Panc1 (cell line): ENCODE measurements at regions not wholly inside any gene's neighbourhood (a gene's known extent, or its start where the extent isn't known, plus 50 kb on each side); places are given as distances from the start of the nearest gene placed in this dataset.

Experiments
- ATAC-seq: fragments of 200-7000 bp; cut with Tn5 transposase; 2 replicates; pipeline ENCODE4 v1.9.1; 2020; ENCODE audit warnings: mild to moderate bottlenecking, moderate library complexity
- BruUV-seq: library from RNA; stranded (reverse); fragments of 400-500 nt; replicated peaks from 2 replicates; lab custom pipeline; 2021; lab: Mats Ljungman, UMichigan
- CTCF ChIA-PET: fragments of 300-600 bp; sonication (Branson Sonifier 250); formaldehyde crosslinking; loops from one replicate; lab custom pipeline; 2022; ENCODE audit warnings: antibody characterized with exemption; lab: Charles Lee
- POLR2A ChIA-PET: fragments of 300-600 bp; sonication (Branson Sonifier 250); formaldehyde crosslinking; loops from one replicate; lab custom pipeline; 2022; ENCODE audit warnings: antibody characterized with exemption; lab: Charles Lee
- DNase-seq: peaks from one replicate; pipeline ENCODE4 v3.0.0-alpha.2; 2010; ENCODE audit warnings: low read depth, low spot score
- H3K27ac ChIP-seq: 2 replicates; pipeline ENCODE4 v1.5.1; 2011; ENCODE audit warnings: mild to moderate bottlenecking, low read length, inconsistent platforms
- H3K27me3 ChIP-seq: fragments of 200-500 bp; sonication (Bioruptor generic); 2 replicates; pipeline ENCODE4 v1.6.0; 2014; ENCODE audit warnings: low read length, inconsistent platforms; ENCODE audit not compliant: control insufficient read depth, insufficient read depth
- H3K36me3 ChIP-seq: fragments of 200-500 bp; sonication (Bioruptor generic); 2 replicates; pipeline ENCODE4 v1.5.1; 2014; ENCODE audit warnings: inconsistent platforms, mild to moderate bottlenecking, low read length, moderate library complexity; ENCODE audit not compliant: control insufficient read depth, insufficient read depth
- H3K4me1 ChIP-seq: 2 replicates; pipeline ENCODE4 v1.5.1; 2011; ENCODE audit warnings: inconsistent platforms, mild to moderate bottlenecking, low read length, moderate library complexity; ENCODE audit not compliant: control insufficient read depth, insufficient read depth
- H3K4me3 ChIP-seq, 2 experiments: 2 replicates each; pipeline ENCODE4 v1.5.1; 2011 to 2012; ENCODE audit warnings: low read depth in 2 of 2, low read length in 2 of 2, mild to moderate bottlenecking in 2 of 2, inconsistent platforms in 1 of 2, moderate library complexity in 1 of 2
- H3K9me3 ChIP-seq: fragments of 200-500 bp; sonication (Bioruptor generic); 2 replicates; pipeline ENCODE4 v1.5.1; 2014; ENCODE audit warnings: low read depth, mild to moderate bottlenecking, inconsistent platforms, low read length, moderate library complexity; ENCODE audit not compliant: control insufficient read depth, insufficient read depth
- CTCF ChIP-seq: fragments of 450-650 bp; IDR thresholded peaks from 2 replicates; pipeline ENCODE4 v1.5.1; 2017; ENCODE audit warnings: mild to moderate bottlenecking
- POLR2AphosphoS5 ChIP-seq: IDR thresholded peaks from 2 replicates; pipeline ENCODE4 v1.6.1; 2012; ENCODE audit warnings: mild to moderate bottlenecking, low read depth, low read length, moderate library complexity
- SIN3A ChIP-seq: IDR thresholded peaks from 2 replicates; pipeline ENCODE4 v1.6.1; 2012; ENCODE audit warnings: low read depth, mild to moderate bottlenecking, low read length, moderate library complexity, borderline replicate concordance; ENCODE audit not compliant: insufficient read depth
- TCF7L2 ChIP-seq: IDR thresholded peaks from 2 replicates; pipeline ENCODE4 v1.6.1; 2011; ENCODE audit warnings: mild to moderate bottlenecking, low read depth, low read length, inconsistent platforms
- in situ Hi-C: cut with HindIII; loops from 2 replicates; pipeline ENCODE4 v1.10.0; 2016; ENCODE audit warnings: low sequenced_read_pairs, low pct_unique_long_range_greater_than_20kb
- intact Hi-C: fragments of 100-400 bp; cut with micrococcal nuclease; formaldehyde crosslinking; loops from one replicate; pipeline ENCODE4 v1.10.0; 2022; ENCODE audit not compliant: unreplicated experiment
- TF ChIP-seq, protein P1 (sequence below), 2 experiments: IDR thresholded peaks; 2 replicates each; pipeline ENCODE4 v1.6.1; 2011 to 2012; ENCODE audit warnings: low read depth in 2 of 2, control low read depth in 1 of 2, low read length in 1 of 2, mild to moderate bottlenecking in 1 of 2, moderate library complexity in 1 of 2; ENCODE audit not compliant: insufficient read depth in 1 of 2

DNA sequence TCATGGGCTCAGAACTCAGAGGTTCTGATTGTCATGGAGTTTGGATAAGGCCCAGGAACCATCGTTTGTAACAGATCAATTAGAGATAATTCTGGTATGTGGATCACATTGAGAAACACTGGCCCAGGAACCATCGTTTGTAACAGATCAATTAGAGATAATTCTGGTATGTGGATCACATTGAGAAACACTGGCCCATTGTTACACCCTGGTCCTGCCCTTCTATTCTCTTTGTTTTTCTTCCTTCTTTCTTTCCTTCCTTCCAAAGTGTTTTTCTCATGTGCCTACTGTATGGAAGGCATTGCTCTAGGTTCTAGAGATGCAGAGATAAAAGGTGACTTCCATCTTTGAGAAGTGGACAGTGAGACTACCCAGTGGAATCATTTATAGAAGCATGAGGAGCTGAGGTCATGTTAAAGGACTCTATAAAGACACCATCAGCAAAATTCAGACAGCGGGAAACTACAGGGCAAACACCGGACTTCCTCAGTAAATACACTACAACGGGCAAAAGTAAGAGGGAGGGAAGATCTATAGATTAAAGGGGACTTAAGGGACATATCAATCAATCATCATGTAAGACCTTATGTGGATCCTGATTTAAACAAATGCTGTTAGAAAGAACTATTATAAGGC, 153.8 kb downstream of the UNC5CL start:
- BruUV-seq, result no TSS peak
- in situ Hi-C loops, result no loop called here
- Histone ChIP-seq H3K27me3 (no peaks in the 10 kb centered on the region), H3K36me3 (no peaks in the 10 kb centered on the region), H3K4me1 (peaks cover 3% of the 10 kb centered on the region; the same call in 1 of the 2 replicates), H3K9me3 (no peaks in the 10 kb centered on the region), H3K27ac (no peak overlapping the region), H3K4me3 (no peak overlapping the region)
- ChIA-PET POLR2A (no interaction called here), CTCF (no interaction called here)
- intact Hi-C loops, result no loop called here
- DNase-seq (no peak), ATAC-seq (no peak)
- TF ChIP-seq POLR2AphosphoS5 (no peak), CTCF (no peak), TCF7L2 (no peak), SIN3A (no peak)
- TF ChIP-seq, protein P1, sequence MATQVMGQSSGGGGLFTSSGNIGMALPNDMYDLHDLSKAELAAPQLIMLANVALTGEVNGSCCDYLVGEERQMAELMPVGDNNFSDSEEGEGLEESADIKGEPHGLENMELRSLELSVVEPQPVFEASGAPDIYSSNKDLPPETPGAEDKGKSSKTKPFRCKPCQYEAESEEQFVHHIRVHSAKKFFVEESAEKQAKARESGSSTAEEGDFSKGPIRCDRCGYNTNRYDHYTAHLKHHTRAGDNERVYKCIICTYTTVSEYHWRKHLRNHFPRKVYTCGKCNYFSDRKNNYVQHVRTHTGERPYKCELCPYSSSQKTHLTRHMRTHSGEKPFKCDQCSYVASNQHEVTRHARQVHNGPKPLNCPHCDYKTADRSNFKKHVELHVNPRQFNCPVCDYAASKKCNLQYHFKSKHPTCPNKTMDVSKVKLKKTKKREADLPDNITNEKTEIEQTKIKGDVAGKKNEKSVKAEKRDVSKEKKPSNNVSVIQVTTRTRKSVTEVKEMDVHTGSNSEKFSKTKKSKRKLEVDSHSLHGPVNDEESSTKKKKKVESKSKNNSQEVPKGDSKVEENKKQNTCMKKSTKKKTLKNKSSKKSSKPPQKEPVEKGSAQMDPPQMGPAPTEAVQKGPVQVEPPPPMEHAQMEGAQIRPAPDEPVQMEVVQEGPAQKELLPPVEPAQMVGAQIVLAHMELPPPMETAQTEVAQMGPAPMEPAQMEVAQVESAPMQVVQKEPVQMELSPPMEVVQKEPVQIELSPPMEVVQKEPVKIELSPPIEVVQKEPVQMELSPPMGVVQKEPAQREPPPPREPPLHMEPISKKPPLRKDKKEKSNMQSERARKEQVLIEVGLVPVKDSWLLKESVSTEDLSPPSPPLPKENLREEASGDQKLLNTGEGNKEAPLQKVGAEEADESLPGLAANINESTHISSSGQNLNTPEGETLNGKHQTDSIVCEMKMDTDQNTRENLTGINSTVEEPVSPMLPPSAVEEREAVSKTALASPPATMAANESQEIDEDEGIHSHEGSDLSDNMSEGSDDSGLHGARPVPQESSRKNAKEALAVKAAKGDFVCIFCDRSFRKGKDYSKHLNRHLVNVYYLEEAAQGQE (IDR thresholded peaks at IDR 0.05; ENCODE audit: insufficient read depth in 1 of 2, low read depth in 2 of 2, low read length in 1 of 2), result no peak

DNA sequence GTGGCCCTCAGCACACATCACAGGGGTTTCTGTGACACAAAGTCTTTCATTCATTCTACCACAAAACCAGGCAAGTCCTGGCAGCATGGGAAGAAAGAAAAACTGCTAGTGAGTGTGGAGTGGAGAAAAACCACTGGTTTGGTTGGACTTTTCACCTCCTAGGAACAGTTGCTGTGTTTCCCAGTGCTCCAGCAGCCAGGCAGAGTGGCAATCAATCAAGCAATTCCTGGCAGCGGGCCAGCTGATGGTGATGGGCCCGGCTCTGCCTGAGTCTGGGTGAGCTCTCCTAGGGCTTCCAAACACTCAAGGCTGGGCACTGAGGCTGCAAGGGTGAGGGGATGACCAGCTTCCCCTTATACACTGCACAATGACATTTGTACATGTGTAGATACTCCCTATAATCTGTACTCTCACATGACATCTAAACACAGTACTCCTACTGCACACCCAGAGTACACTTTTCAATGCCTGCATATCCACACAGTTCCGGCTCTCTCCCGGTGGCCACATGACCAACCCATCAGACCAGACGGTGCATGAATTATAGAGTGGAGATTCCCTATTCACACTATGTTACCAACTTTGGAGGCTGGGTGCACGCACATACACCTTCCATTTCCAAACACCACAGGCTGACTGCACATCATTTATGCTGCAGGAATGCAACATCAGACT, 156.6 kb downstream of the UNC5CL start:
- ChIA-PET POLR2A (no interaction called here), CTCF (no interaction called here)
- no peaks in the 10 kb centered on the region for H3K27me3 ChIP-seq
- in situ Hi-C loops (no loop called here), intact Hi-C loops (no loop called here)
- H3K27ac ChIP-seq, result no peak overlapping the region
- H3K4me1 ChIP-seq, result no peaks in the 10 kb centered on the region; the same call in 1 of the 2 replicates
- H3K9me3 ChIP-seq, result no peaks in the 10 kb centered on the region; the same call in 1 of the 2 replicates
- H3K4me3 ChIP-seq, result no peak overlapping the region
- H3K36me3 ChIP-seq, result no peaks in the 10 kb centered on the region
- 0 out of 2 replicates have a peak, but pooled peaks have one; percentile 12 for ATAC-seq
- TF ChIP-seq CTCF (no peak), POLR2AphosphoS5 (no peak), TCF7L2 (no peak)
- TF ChIP-seq, protein P1 (IDR thresholded peaks at IDR 0.05; ENCODE audit: insufficient read depth in 1 of 2, low read depth in 2 of 2, low read length in 1 of 2), result no peak
- no TSS peak for BruUV-seq
- no peak for DNase-seq
